Progenitor cell of endocrine pancreas (in vitro differentiated cells): ENCODE measurements at regions not wholly inside any gene's neighbourhood (a gene's known extent, or its start where the extent isn't known, plus 50 kb on each side); places are given as distances from the start of the nearest gene placed in this dataset.
A peak's percentile ranks its signal among the peaks of the same experiment; 100 is the strongest.

Source experiments
- DNase-seq: peaks from one replicate; pipeline ENCODE4 v3.0.0; 2021; ENCODE audit warnings: low spot score; ENCODE audit not compliant: unreplicated experiment
- H3K27ac Mint-ChIP-seq: 2 replicates; pipeline ENCODE4 v1.8.0; 2021; ENCODE audit warnings: mild to moderate bottlenecking, moderate library complexity, mixed read lengths
- H3K27me3 Mint-ChIP-seq: 2 replicates; pipeline ENCODE4 v1.8.0; 2021; ENCODE audit warnings: mixed read lengths
- H3K36me3 Mint-ChIP-seq: 2 replicates; pipeline ENCODE4 v1.8.0; 2022; ENCODE audit warnings: mixed read lengths; ENCODE audit not compliant: insufficient read depth
- H3K4me1 Mint-ChIP-seq: 2 replicates; pipeline ENCODE4 v1.8.0; 2021; ENCODE audit warnings: low read depth, mixed read lengths
- H3K4me3 Mint-ChIP-seq: 2 replicates; pipeline ENCODE4 v1.8.0; 2021; ENCODE audit warnings: low read depth, mild to moderate bottlenecking, moderate library complexity, mixed read lengths
- H3K9me3 Mint-ChIP-seq: 2 replicates; pipeline ENCODE4 v1.8.0; 2021; ENCODE audit warnings: low read depth, mixed read lengths
- CTCF ChIP-seq: fragments of 200-600 bp; sonication (generic); IDR thresholded peaks from one replicate; pipeline ENCODE4 v1.5.0; 2021; ENCODE audit warnings: antibody characterized with exemption, mild to moderate bottlenecking; ENCODE audit not compliant: unreplicated experiment

GRCh38 chr6:167528976-167529375 is 204.1 kb downstream of the TTLL2 start:
- no peak for DNase-seq
- no peaks in the 10 kb centered on the region for H3K9me3 Mint-ChIP-seq
- no peaks in the 10 kb centered on the region for H3K36me3 Mint-ChIP-seq
- no peak for TF ChIP-seq CTCF
- no peak overlapping the region for H3K27ac Mint-ChIP-seq
- no peak overlapping the region for H3K4me3 Mint-ChIP-seq
- H3K4me1 Mint-ChIP-seq, result peaks cover 25% of the 10 kb centered on the region
- H3K27me3 Mint-ChIP-seq, result peaks cover 16% of the 10 kb centered on the region

GRCh38 chr6:167529444-167530335 is 204.8 kb downstream of the TTLL2 start:
- H3K36me3 Mint-ChIP-seq, result no peaks in the 10 kb centered on the region
- TF ChIP-seq CTCF, result no peak
- no peak for DNase-seq
- H3K27me3 Mint-ChIP-seq, result peaks cover 16% of the 10 kb centered on the region
- H3K4me3 Mint-ChIP-seq, result no peak overlapping the region
- no peaks in the 10 kb centered on the region for H3K9me3 Mint-ChIP-seq
- no peak overlapping the region for H3K27ac Mint-ChIP-seq
- peaks cover 27% of the 10 kb centered on the region for H3K4me1 Mint-ChIP-seq

DNA sequence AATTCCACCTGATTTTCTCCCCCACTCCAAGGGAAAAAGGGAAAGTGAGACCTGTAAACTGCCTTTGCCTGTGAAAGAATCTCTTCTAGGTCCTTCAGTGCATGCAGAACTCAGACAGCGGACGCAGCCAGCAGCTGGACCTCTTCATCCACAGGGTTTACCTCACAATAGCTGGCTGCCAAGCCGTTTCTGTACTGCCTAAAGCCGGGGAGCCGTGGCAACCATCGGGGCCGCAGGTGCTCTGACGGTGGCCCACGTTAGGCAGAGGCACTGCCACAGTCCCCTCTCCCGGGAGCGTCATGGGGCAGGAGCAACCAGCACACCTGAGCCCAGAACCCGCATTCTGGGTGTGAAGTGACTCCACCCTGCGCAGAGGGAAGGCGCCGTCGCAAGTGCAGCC is 206.1 kb downstream of the TTLL2 start:
- DNase-seq, result no peak
- Mint-ChIP-seq H3K36me3 (no peaks in the 10 kb centered on the region), H3K27ac (no peak overlapping the region), H3K4me1 (peaks cover 27% of the 10 kb centered on the region), H3K9me3 (no peaks in the 10 kb centered on the region), H3K27me3 (peaks cover 11% of the 10 kb centered on the region), H3K4me3 (peak overlapping the region; percentile 6)
- no peak for TF ChIP-seq CTCF

- Mint-ChIP-seq H3K9me3 (no peaks in the 10 kb centered on the region), H3K36me3 (peaks cover 1% of the 10 kb centered on the region), H3K4me1 (peaks cover 27% of the 10 kb centered on the region), H3K4me3 (no peak overlapping the region), H3K27me3 (peaks cover 8% of the 10 kb centered on the region), H3K27ac (no peak overlapping the region)
- DNase-seq, result no peak
- TF ChIP-seq CTCF, result no peak
Observed at GRCh38 chr6:167532410-167533288, 207.8 kb downstream of the TTLL2 start.

GRCh38 chr6:167533851-167534250 is 209.0 kb downstream of the TTLL2 start:
- H3K27ac Mint-ChIP-seq, result no peak overlapping the region

More at GRCh38 chr6:167533851-167534250, 209.0 kb downstream of the TTLL2 start:
- DNase-seq, result no peak
- Mint-ChIP-seq H3K4me3 (no peak overlapping the region), H3K27me3 (peaks cover 8% of the 10 kb centered on the region), H3K9me3 (no peaks in the 10 kb centered on the region), H3K36me3 (peaks cover 1% of the 10 kb centered on the region), H3K4me1 (peaks cover 29% of the 10 kb centered on the region)
- TF ChIP-seq CTCF, result no peak
